Smooth muscle cell (in vitro differentiated cells): ENCODE measurements at regions not wholly inside any gene's neighbourhood (a gene's known extent, or its start where the extent isn't known, plus 50 kb on each side); places are given as distances from the start of the nearest gene placed in this dataset.

Source experiments
- DNase-seq: peaks from one replicate; lab custom pipeline; 2025; ENCODE audit not compliant: unreplicated experiment; lab: John Stamatoyannopoulos, UW
- H2AFZ ChIP-seq: fragments of 200-600 bp; sonication (generic); 2 replicates; pipeline ENCODE4 v1.6.0; 2016; ENCODE audit warnings: antibody characterized with exemption, low read depth, mild to moderate bottlenecking
- H3F3A ChIP-seq: fragments of 200-600 bp; sonication (generic); 2 replicates; pipeline ENCODE4 v1.6.0; 2017; ENCODE audit warnings: antibody characterized with exemption, low read depth
- H3K27ac ChIP-seq: fragments of 200-600 bp; sonication (generic); 2 replicates; pipeline ENCODE4 v1.5.1; 2016; ENCODE audit warnings: low read depth, mild to moderate bottlenecking
- H3K27me3 ChIP-seq: fragments of 200-600 bp; sonication (generic); 2 replicates; pipeline ENCODE4 v1.6.1; 2016; ENCODE audit warnings: low read depth, mild to moderate bottlenecking
- H3K36me3 ChIP-seq: fragments of 200-600 bp; sonication (generic); 2 replicates; pipeline ENCODE4 v1.5.1; 2016; ENCODE audit warnings: low read depth
- H3K4me1 ChIP-seq: fragments of 200-600 bp; sonication (generic); 2 replicates; pipeline ENCODE4 v1.5.1; 2016; ENCODE audit warnings: low read depth
- H3K4me2 ChIP-seq: fragments of 200-600 bp; sonication (generic); 2 replicates; pipeline ENCODE4 v1.6.0; 2016; ENCODE audit warnings: mild to moderate bottlenecking
- H3K4me3 ChIP-seq: fragments of 200-600 bp; sonication (generic); 2 replicates; pipeline ENCODE4 v1.5.1; 2016; ENCODE audit warnings: mild to moderate bottlenecking
- H3K79me2 ChIP-seq: fragments of 200-600 bp; sonication (generic); 2 replicates; pipeline ENCODE4 v1.6.0; 2016; ENCODE audit warnings: low read depth, mild to moderate bottlenecking
- H3K9ac ChIP-seq: fragments of 200-600 bp; sonication (generic); 2 replicates; pipeline ENCODE4 v1.6.0; 2016; ENCODE audit warnings: low read depth
- H3K9me3 ChIP-seq: fragments of 200-600 bp; sonication (generic); replicated peaks from 2 replicates; pipeline ENCODE4 v1.5.1; 2016; ENCODE audit warnings: low read depth
- H4K20me1 ChIP-seq: fragments of 200-600 bp; sonication (generic); 2 replicates; pipeline ENCODE4 v1.6.0; 2016; ENCODE audit warnings: low read depth
- CTCF ChIP-seq: fragments of 200-600 bp; sonication (generic); IDR thresholded peaks from 2 replicates; pipeline ENCODE4 v1.5.1; 2017; ENCODE audit warnings: borderline replicate concordance, mild to moderate bottlenecking, antibody characterized with exemption; ENCODE audit not compliant: insufficient read depth, poor library complexity, severe bottlenecking
- WGBS: methylation state at CpG from one replicate; pipeline ENCODE4 v1.1.7; 2016; ENCODE audit warnings: low lambda C conversion rate; 5-methylcytosine and 5-hydroxymethylcytosine counted together

GRCh38 chr2:185990861-185991525 lies 252.4 kb downstream of the FSIP2 start:
- Histone ChIP-seq H4K20me1 (no peaks in the 10 kb centered on the region), H2AFZ (no peak overlapping the region), H3K9me3 (no peaks in the 10 kb centered on the region), H3K4me2 (peak overlapping the region; percentile 12), H3K4me1 (no peaks in the 10 kb centered on the region), H3K36me3 (no peaks in the 10 kb centered on the region), H3K27me3 (no peaks in the 10 kb centered on the region), H3K4me3 (no peak overlapping the region), H3F3A (peaks cover 10% of the 10 kb centered on the region), H3K27ac (peak overlapping the region; percentile 76), H3K9ac (no peak overlapping the region), H3K79me2 (no peaks in the 10 kb centered on the region)
- no peak for TF ChIP-seq CTCF
- no peak for DNase-seq
- 8% methylated on average over 6 of the region's 6 CpGs for WGBS

GRCh38 chr2:185998562-185999070 lies 260.0 kb downstream of the FSIP2 start:
- WGBS = 86% methylated on average over 2 of the region's 2 CpGs

GRCh38 chr2:186009341-186009740 lies 270.7 kb downstream of the FSIP2 start:
- DNase-seq = no peak
- H3K4me2 ChIP-seq = no peak overlapping the region
- 77% methylated on average over 2 of the region's 2 CpGs for WGBS
- H3K9me3 ChIP-seq = no peaks in the 10 kb centered on the region
- no peaks in the 10 kb centered on the region for H3K27me3 ChIP-seq
- H3K36me3 ChIP-seq = no peaks in the 10 kb centered on the region
- no peak overlapping the region for H3K27ac ChIP-seq
- H4K20me1 ChIP-seq = no peaks in the 10 kb centered on the region
- H3K4me1 ChIP-seq = no peaks in the 10 kb centered on the region
- no peak overlapping the region for H2AFZ ChIP-seq
- H3K79me2 ChIP-seq = no peaks in the 10 kb centered on the region
- TF ChIP-seq CTCF = no peak
- no peak overlapping the region for H3K4me3 ChIP-seq
- H3K9ac ChIP-seq = no peak overlapping the region
- no peaks in the 10 kb centered on the region for H3F3A ChIP-seq

More at GRCh38 chr2:185998562-185999070, 260.0 kb downstream of the FSIP2 start:
- no peak overlapping the region for H2AFZ ChIP-seq
- H3K9ac ChIP-seq = no peak overlapping the region
- H3F3A ChIP-seq = no peaks in the 10 kb centered on the region
- no peak overlapping the region for H3K4me2 ChIP-seq
- no peaks in the 10 kb centered on the region for H4K20me1 ChIP-seq
- H3K4me1 ChIP-seq = no peaks in the 10 kb centered on the region
- no peaks in the 10 kb centered on the region for H3K9me3 ChIP-seq
- no peaks in the 10 kb centered on the region for H3K79me2 ChIP-seq
- H3K27me3 ChIP-seq = no peaks in the 10 kb centered on the region
- TF ChIP-seq CTCF = no peak
- no peaks in the 10 kb centered on the region for H3K36me3 ChIP-seq
- DNase-seq = no peak
- H3K4me3 ChIP-seq = no peak overlapping the region
- no peak overlapping the region for H3K27ac ChIP-seq

GRCh38 chr2:186017278-186017677 lies 278.7 kb downstream of the FSIP2 start:
- no peaks in the 10 kb centered on the region for H3K79me2 ChIP-seq
- no peak overlapping the region for H3K4me2 ChIP-seq
- no peaks in the 10 kb centered on the region for H3F3A ChIP-seq
- no peak for DNase-seq
- no peak for TF ChIP-seq CTCF
- H2AFZ ChIP-seq = no peak overlapping the region
- no peak overlapping the region for H3K27ac ChIP-seq
- H4K20me1 ChIP-seq = no peaks in the 10 kb centered on the region
- H3K9me3 ChIP-seq = no peaks in the 10 kb centered on the region
- no peak overlapping the region for H3K4me3 ChIP-seq
- H3K4me1 ChIP-seq = no peaks in the 10 kb centered on the region
- WGBS = 92% methylated on average over 4 of the region's 4 CpGs
- no peaks in the 10 kb centered on the region for H3K27me3 ChIP-seq
- no peaks in the 10 kb centered on the region for H3K36me3 ChIP-seq
- no peak overlapping the region for H3K9ac ChIP-seq
